IMR-90 (cell line): ENCODE measurements at regions not wholly inside any gene's neighbourhood (a gene's known extent, or its start where the extent isn't known, plus 50 kb on each side); places are given as distances from the start of the nearest gene placed in this dataset.

ENCODE experiments used
- CTCF ChIP-seq: conservative IDR thresholded peaks from 2 replicates; pipeline ENCODE4 v1.5.1; 2012; ENCODE audit warnings: mild to moderate bottlenecking, low read depth, low read length, improper control_type of control experiment
- FOS ChIP-seq: fragments of 150-350 bp; IDR thresholded peaks from 2 replicates; pipeline ENCODE4 v1.6.1; 2016; ENCODE audit warnings: low read depth, low read length
- MAZ ChIP-seq: IDR thresholded peaks from 2 replicates; pipeline ENCODE4 v1.6.1; 2012; ENCODE audit warnings: low read depth, mild to moderate bottlenecking, low read length, improper control_type of control experiment, moderate library complexity, borderline replicate concordance
- MXI1 ChIP-seq: IDR thresholded peaks from 2 replicates; pipeline ENCODE4 v1.6.1; 2012; ENCODE audit warnings: low read depth, mild to moderate bottlenecking, low read length, moderate library complexity, borderline replicate concordance
- POLR2A ChIP-seq: IDR thresholded peaks from 2 replicates; pipeline ENCODE4 v1.6.1; 2012; ENCODE audit warnings: mild to moderate bottlenecking, low read depth, low read length
- RCOR1 ChIP-seq: IDR thresholded peaks from 2 replicates; pipeline ENCODE4 v1.6.1; 2012; ENCODE audit warnings: mild to moderate bottlenecking, low read length, improper control_type of control experiment; ENCODE audit not compliant: insufficient replicate concordance
- SMC3 ChIP-seq: fragments of 150-350 bp; IDR thresholded peaks from 2 replicates; pipeline ENCODE4 v1.6.1; 2016; ENCODE audit warnings: low read depth, mild to moderate bottlenecking, antibody characterized with exemption, low read length, moderate library complexity
- TF ChIP-seq, protein P1 (sequence below): fragments of 150-350 bp; IDR thresholded peaks from 2 replicates; pipeline ENCODE4 v1.6.1; 2017; ENCODE audit warnings: mild to moderate bottlenecking, antibody characterized with exemption, low read length, low read depth

DNA sequence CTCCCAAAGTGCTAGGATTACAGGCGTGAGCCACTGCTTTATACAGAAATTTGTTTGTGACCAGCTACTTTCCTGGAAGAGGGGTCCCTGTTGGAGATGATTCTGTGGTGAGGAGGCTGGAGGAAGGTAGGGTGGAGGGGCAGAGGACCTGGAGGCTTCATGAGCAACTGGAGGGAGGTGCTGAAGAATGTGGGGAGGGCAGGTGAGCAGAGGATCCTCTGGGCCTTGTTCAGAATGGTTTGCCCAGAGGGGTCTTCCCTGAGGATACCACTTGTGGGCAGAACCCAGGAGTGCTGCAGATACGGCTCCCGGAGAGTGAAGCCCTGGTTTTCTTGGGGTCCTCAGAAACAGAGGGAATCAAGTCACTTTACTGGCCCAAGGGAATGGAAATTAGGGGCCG is 67.2 kb upstream of the WDR26 start:
- TF ChIP-seq CTCF (no peak), SMC3 (no peak), MAZ (no peak), POLR2A (no peak), RCOR1 (no peak), MXI1 (no peak), FOS (no peak)
- TF ChIP-seq, protein P1, sequence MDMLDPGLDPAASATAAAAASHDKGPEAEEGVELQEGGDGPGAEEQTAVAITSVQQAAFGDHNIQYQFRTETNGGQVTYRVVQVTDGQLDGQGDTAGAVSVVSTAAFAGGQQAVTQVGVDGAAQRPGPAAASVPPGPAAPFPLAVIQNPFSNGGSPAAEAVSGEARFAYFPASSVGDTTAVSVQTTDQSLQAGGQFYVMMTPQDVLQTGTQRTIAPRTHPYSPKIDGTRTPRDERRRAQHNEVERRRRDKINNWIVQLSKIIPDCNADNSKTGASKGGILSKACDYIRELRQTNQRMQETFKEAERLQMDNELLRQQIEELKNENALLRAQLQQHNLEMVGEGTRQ: no peak
